WTC11 (cell line): ENCODE measurements at regions not wholly inside any gene's neighbourhood (a gene's known extent, or its start where the extent isn't known, plus 50 kb on each side); places are given as distances from the start of the nearest gene placed in this dataset.

Experiments used
- JUN ChIP-seq: sonication (generic); formaldehyde crosslinking; IDR thresholded peaks from 2 replicates; pipeline ENCODE4 v1.8.0; 2023; ENCODE audit warnings: mild to moderate bottlenecking, missing genetic modification reagents
- MXD4 ChIP-seq: fragments of 250-450 bp; sonication (Bioruptor Pico); IDR thresholded peaks from 2 replicates; pipeline ENCODE4 v1.8.0; 2021; ENCODE audit warnings: mild to moderate bottlenecking, moderate library complexity, borderline replicate concordance
- SMAD4 ChIP-seq: sonication (generic); formaldehyde crosslinking; IDR thresholded peaks from 2 replicates; pipeline ENCODE4 v1.8.0; 2022; ENCODE audit warnings: mild to moderate bottlenecking, missing genetic modification reagents
- TF ChIP-seq, protein P1 (sequence below): fragments of 200-600 bp; IDR thresholded peaks from 2 replicates; pipeline ENCODE4 v1.8.0; 2022; ENCODE audit warnings: antibody characterized with exemption
- TF ChIP-seq, protein P2 (sequence below): sonication (generic); formaldehyde crosslinking; conservative IDR thresholded peaks from 2 replicates; pipeline ENCODE4 v1.8.1; 2022; ENCODE audit warnings: mild to moderate bottlenecking, missing genetic modification reagents

- TF ChIP-seq, protein P1, sequence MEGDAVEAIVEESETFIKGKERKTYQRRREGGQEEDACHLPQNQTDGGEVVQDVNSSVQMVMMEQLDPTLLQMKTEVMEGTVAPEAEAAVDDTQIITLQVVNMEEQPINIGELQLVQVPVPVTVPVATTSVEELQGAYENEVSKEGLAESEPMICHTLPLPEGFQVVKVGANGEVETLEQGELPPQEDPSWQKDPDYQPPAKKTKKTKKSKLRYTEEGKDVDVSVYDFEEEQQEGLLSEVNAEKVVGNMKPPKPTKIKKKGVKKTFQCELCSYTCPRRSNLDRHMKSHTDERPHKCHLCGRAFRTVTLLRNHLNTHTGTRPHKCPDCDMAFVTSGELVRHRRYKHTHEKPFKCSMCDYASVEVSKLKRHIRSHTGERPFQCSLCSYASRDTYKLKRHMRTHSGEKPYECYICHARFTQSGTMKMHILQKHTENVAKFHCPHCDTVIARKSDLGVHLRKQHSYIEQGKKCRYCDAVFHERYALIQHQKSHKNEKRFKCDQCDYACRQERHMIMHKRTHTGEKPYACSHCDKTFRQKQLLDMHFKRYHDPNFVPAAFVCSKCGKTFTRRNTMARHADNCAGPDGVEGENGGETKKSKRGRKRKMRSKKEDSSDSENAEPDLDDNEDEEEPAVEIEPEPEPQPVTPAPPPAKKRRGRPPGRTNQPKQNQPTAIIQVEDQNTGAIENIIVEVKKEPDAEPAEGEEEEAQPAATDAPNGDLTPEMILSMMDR, result no peak
- TF ChIP-seq JUN (CRISPR knock-in tag), result no peak
- TF ChIP-seq MXD4 (CRISPR knock-in tag), result no peak
- no peak for TF ChIP-seq SMAD4 (CRISPR knock-in tag)
- TF ChIP-seq, protein P2, sequence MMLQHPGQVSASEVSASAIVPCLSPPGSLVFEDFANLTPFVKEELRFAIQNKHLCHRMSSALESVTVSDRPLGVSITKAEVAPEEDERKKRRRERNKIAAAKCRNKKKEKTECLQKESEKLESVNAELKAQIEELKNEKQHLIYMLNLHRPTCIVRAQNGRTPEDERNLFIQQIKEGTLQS (CRISPR knock-in tag), result no peak
Measured at GRCh38 chr11:97247601-97248000, 857.8 kb downstream of the JRKL start.
